RPMI7951 (cell line): ENCODE measurements at regions not wholly inside any gene's neighbourhood (a gene's known extent, or its start where the extent isn't known, plus 50 kb on each side); places are given as distances from the start of the nearest gene placed in this dataset.

Source experiments
- DNase-seq: peaks from one replicate; pipeline ENCODE4 v3.0.0-alpha.2; 2012; ENCODE audit warnings: low read depth

DNA sequence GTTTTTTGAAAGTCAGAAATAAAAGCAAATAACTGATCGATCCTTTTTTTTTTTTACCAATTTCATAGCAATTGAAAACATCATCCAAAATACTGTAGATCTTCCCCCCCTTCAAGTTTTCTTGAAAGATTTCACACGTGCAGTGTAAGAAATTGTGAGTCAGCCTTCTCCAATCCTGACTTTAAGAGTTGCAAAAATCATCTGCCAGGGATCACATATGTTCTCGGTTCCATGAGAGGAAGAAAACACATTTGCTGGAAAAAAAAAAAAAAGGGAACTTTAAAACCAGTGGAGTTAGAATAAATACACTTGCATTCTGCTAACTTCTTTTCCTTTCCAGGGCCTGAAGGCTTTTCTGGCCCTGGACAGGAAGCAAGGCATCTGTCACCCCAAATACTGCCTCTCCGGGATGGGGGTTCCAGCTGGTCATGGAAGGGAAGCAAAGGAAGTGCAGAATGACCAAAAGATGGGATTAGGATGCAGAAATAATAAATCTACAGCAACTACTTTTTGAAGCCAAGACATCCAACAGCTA, 198.4 kb upstream of the KIAA1217 start:
- DNase-seq, result no peak

DNA sequence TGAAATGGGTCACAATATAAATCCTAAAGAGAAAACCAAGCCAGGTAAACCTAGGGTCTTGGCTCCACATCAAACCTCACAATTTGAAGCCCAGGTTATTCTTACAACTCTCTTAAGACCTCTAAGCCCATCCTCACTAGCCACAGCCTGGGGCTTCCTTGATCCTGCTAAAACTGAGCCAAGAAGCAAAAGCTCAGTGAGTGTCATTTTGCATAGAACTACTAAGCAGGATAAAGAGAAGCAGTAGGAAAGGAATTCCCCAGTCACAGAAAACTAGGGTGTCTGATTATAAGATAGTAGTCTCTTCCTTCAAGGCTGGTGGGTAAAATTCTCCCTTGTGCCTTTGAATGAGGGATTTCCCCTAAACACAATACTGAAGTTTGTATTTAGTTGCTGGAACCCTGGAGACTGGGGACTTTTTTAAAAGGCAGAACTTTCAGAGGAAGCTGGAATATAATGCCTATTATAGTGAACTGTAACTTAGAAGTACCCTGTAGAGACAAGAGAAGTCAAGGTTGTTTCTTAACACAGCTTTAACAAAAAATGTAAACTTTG, 196.6 kb upstream of the KIAA1217 start:
- no peak for DNase-seq

DNA sequence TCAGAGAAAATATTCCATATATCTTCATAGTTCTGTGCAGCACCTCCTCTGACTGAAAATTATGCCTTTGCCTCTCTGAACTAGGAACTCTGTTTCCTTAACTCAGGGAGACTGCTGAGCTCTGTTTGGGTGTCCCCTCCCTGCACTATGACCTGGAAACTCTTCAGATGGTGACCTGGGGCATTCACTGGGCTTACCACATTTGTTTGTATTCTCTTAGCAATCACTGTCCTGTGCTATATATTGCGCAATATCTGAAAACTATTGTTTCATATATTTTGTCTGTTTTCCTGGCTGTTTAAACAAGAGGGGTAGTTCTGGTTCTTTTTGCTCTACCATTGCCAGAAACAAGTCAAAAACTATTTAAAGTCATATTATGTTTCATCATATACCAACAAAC, 181.8 kb upstream of the KIAA1217 start:
- DNase-seq, result no peak

DNA sequence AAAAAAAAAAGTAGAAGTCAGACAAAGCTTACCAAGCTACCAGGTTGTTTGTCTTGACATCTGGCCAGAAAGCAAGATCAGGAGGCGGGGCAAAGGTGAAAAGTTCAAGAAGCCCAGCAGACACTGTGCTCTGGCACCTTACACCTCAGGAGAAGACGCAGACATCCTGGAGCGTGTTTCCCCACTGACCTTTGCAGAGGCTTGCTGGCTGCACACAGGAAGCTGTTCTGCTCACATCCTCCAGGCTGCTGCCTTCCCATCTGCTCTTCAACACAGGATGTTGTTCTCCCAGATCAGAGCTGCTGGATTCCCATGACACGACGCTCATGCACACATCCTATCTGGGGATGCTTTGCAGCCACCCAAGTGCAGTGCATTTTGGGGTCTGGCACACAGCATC, 174.4 kb upstream of the KIAA1217 start:
- DNase-seq, result no peak

DNA sequence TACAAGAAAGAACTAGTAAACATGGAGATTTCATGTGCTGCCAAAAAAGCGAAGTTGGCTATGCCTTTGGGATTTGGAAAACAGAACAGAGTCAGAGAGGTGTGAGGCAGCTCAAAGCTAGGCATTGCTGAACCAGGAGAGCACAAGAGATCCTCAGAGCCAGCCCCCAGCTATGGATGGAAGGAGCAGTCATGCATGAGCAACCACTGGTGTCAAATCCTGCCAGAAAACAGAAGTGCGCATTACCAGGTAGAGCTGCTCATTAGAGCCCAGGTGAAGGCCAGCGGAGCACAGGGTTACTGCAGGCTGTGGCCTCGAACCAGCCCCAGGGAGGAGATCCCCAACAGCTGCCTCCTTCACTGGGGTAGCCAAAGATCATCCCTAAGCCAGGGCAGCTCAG, 173.2 kb upstream of the KIAA1217 start:
- DNase-seq, result no peak

DNA sequence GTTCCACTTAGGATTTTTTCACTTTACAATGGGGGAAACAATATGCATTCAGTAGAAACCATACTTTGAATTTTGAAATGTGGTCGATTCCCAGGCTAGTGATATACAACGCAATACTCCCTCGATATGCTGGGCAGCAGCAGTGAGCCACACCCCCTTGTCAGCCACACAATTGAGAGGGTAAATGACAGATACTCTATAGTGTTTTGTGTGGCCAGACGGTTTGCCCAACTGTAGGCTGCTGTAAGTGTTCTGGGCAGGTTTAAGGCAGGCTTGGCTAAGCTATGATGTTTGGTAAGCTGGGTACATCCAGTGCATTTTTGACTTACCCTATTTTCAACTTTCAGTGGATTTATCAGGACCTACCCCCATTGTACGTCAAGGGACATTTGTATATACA, 169.6 kb upstream of the KIAA1217 start:
- DNase-seq, result no peak

DNA sequence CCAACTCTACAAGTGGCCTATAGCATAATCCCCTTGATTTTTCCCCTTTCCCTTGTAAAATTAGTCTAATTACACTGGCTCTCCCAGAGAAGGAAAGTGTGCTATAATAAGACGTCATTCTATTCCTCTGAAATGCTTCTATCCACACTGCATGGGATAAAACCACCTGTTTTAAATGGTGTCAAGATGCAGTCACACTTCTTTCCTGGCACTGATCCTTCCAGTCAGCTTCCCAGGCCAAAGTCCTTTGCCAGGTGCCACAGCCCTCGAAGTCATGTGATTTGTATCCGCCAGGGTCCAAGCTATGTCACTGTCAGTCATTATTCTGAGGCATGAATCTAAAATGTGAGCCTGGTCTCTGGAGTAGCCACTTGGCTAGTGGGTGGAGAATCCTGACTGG, 169.0 kb upstream of the KIAA1217 start:
- DNase-seq, result no peak

DNA sequence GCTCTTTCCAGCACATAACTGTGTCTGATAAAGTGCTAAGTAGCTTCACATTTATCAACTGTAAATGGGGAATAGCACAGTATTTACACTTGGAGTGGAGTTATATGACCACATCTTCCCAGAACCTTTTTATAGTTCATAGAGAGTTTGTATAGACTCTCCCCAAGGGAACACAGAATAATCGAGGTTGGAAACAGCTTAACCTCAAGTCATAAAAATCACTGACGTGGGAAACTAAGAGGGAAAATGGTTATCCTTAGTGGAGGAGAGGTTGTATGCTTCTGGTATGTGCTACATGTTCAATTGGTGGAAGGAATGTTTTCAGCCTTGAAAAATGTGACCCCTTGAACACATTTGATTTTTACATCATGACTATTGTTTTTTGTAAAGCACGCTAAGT, 167.9 kb upstream of the KIAA1217 start:
- no peak for DNase-seq

DNA sequence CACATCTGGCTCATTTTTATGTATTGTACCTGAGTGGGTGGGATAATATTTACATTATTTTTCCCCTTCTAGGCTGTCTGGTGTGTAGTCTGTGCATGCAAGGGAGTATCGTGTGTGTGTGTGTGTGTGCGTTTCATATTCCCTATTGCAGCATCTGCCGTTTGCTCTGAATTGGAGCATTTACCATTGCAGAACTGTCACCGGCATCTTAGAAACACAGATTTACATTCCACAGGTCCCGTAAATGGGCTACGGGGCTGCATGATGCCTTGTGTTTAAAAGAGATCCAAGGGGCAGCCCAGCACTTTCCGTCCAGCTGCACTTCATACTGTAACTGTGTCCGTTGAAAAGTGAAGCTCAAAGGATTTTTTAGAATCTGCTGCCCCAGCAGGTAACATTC, 167.1 kb upstream of the KIAA1217 start:
- DNase-seq, result no peak

DNA sequence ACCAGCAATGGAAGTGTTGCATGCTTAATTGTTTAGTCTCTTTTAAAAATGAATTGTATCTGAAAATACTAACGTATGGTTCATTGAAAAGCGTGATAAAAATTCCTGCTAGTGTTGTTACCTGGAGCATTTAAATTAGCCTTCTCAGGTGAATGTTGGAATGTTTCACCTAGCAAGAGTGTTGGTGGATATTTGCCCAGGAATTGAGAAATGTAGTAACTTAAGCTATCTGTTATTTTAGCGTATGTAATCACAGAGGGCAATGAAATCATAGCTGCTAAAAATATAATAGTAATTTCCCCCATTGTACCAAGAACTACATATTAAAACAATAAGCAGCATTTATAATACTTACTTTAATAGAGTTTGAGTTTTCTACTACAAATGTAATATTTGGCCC, 166.1 kb upstream of the KIAA1217 start:
- no peak for DNase-seq

DNA sequence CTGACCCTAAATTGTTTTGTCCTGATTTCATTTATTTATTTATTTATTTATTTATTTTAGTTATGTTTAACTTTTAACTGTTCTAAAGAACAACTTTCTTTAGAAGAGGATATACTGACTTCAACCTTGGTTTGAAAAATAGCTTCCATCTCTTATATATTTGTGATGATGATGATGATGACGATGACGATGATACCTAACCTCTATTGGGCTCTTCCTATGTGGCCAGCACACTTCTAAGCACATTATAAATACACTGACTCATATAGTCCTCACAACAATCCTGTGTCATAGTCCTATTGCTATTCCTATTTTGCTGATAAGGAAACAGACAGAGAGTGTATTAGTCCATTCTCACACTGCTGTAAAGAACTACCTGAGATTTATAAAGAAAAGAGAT, 162.9 kb upstream of the KIAA1217 start:
- DNase-seq, result no peak

DNA sequence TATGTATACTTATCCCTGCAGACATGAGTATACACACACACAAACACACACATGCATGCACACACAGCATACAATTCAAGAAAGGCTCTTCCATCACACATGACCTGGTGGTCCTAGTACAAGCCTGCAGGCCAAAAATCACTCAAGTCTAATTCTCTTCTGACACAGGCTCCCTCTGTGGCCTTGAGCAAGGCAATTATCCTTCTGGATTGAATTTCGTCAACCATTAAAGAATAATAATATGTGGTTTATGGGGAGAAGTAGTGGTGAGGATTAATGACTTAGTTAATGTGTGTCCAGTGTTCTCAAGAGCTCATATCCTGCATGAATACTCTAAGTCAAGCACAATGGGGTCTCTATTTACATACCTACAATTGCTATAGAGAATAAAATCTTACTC, 161.8 kb upstream of the KIAA1217 start:
- no peak for DNase-seq

DNA sequence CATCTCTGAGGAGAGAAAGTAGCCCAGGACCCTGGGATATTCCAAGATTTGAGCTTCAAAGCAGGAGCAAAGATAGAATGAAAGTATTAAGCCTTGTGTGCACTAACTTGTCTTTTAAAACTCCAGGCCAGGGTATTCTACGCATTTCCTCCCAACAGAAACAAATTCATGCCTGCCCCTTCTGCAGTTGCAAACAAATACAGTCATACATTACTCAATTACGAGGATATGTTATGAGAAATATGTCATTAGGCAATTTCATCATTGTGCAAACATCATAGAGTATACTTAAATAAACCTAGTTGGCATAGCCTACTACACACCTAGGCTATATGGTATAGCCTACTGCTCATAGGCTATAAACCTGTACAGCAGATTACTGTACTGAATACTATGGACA, 154.5 kb upstream of the KIAA1217 start:
- DNase-seq, result no peak

DNA sequence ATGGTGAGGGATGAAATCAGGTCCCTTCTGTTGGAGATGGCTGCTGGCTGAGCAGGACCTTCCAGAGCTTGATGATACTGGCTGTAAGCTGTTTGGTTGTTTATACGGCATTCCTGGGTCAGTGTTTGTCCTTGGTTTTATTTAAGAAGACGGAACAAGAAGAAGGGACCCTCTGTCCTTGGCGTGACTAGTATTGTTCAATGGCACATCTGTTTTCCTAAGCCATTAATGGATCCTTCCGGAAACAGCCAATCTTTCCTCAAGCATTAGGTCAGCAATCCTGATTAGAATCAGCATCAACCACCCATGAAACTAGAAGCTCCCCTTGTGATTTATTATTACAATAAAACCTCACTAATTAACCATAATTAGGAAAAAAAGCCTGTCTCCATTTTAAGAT, 128.7 kb upstream of the KIAA1217 start:
- no peak for DNase-seq

DNA sequence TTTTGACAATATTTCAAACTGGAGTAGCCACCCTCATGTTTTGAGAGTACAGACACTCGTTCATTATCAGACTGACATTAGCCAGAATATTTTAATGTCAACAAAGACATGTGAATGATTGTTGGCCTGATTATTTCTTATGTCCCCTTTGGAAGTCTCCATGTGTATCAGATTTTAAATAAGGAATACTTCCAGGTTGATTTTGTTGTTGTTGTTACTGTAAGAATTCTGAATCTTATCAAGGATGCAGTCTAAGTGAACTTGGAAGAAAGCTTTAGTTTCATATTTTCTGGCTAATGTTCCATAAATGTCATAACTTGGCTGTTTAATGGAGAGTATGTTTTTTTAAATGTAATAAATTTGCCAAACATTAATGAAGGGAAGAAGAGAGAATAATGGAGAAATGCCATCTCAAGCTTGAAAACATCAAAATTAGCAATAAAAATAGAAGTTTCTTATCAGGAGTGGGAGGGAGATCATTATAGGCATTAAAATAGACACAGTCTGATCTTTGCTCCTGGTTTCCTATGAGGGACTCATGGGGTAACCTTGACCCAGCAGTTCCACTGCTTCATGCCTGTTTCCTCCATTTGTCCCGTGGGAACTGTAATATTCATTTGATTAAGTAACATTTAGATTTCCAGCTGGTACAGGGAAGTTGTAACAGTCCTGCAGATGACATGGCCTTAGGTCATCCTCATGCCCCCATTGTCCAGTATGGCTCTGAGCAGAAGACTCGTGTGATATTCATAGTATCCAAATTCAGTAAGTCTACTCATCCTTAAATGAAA, 122.4 kb upstream of the KIAA1217 start:
- no peak for DNase-seq

DNA sequence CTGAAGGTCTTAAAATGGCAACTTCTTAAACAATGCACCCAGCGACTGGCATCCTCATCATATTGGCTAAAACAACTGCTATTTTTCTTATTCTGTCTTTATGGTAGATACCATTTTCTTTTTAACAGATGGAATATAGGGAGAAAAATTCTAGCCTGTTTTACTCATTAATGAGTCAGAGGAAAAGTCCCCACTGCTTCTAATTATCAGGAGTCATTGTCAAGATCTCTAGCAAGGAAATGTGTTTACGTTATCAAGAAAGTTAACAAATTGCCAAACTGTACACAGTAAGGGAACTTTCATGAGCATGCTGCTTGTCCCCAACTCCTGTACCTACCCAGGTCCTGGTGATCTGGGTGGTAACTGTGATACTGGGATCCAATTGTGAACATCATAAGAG, 117.7 kb upstream of the KIAA1217 start:
- no peak for DNase-seq

DNA sequence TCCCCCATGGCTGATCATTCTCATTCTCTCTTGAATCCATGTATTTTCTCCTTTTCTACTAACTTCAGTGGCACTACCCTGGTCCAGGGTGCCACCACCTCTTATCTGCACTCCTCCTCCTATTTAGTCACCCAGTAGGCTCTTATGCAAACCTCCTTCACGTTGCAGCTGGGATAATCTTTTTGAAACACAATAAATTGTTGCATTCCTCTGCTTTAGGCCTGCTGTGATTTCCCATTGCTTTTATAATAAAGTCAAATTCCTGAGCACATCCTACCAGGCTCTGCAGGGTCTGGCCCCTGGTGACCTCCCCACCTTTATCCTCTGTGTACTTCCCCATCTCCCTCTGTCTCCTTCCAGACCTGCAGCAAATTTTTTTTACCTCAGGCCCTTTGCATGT, 112.7 kb upstream of the KIAA1217 start:
- DNase-seq, result no peak

DNA sequence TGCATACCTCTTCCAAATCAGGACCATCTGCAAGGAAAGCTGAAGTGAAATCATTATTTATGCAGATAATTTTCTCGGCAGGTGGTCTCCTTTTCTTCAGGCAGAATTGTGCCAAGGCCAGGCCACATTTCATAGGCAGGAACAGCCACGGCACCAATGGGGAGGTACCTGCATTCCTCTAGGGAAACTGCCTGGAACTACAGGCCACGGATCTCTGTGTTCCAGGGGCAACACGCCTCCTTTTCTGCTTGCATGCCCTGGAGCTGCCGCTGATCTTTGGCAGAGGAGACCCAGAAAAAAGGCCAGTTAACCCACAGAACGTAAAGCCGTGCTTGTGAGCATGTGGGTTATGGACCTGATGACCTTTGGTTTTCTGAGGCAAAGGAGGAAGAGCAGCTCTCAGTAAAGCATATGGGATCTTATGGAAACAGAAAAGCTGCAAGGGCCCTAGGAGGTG, 111.2 kb upstream of the KIAA1217 start:
- no peak for DNase-seq

DNA sequence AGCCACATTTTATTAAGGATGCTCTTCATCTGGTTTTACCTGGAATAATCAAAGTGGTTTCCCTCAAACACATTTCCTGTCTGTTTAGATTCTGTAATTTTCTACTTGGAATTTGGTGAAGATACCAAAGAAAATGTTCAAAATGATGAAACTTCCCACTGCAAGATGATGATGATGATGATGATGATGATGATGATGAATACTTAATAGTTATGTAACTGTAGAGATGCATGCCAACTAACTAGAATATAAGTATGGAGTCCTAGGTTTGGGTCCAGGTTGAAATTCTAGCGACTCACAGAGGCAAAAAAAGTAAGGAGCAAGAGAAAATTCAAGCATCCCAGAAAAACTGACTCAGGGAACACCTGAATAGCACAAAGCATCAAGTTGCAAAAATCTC, 104.0 kb upstream of the KIAA1217 start:
- DNase-seq, result no peak

DNA sequence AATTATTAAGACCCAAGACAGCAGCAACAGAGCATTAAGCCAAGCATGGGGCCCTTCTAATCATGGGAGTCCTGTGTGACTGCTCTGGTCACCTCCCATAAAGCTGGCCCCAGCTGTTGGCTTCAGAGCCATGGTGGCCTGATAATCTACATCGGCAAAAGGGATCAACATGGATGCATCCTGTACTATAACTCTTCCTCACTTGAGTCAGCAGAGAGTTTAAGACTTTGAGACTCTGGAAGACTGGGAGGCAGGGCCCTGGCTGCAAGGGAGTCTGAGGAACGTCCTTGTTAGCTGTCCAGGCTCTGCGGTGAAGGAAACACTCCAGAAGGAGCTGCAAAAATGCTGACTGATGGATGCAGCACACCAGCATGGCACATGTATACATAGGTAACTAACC, 95.0 kb upstream of the KIAA1217 start:
- DNase-seq, result no peak

DNA sequence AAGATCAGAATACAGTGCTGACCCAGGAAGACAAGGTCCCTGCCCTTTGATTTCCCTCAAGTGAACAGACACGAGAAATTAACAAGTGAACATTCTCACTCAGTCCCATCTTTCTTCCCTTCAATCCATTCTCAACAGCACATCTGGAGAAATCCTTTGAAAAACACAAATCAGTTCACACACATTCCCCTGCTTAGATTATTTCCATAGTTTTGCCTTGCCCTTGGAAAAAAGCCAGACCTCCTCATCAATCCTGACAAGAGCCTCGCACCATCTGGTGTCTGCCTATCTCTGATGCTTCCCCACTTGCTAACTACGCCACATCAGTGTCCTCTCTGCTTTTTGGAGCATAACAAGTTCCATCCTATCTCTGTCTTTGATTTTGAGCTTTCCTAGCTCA, 94.4 kb upstream of the KIAA1217 start:
- no peak for DNase-seq

DNA sequence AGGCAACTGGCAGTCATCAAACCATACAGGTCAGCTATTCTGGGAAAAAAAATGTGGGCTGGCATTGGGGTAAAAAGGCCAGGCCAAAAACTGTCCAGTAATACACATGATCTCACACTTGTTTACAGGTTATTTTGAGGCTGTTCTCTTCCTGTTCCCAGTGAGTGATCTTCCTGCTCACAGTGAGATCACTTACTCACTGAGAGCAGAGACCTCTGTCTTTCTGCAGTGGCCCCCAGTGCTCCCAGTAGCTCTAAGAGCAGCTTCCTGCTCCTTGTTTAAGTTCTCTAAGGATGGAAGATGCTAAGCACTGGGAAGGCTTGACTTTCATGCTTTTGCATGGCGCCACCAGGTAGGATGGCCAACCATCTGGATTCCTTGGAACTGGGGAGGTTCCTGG, 93.5 kb upstream of the KIAA1217 start:
- DNase-seq, result no peak

DNA sequence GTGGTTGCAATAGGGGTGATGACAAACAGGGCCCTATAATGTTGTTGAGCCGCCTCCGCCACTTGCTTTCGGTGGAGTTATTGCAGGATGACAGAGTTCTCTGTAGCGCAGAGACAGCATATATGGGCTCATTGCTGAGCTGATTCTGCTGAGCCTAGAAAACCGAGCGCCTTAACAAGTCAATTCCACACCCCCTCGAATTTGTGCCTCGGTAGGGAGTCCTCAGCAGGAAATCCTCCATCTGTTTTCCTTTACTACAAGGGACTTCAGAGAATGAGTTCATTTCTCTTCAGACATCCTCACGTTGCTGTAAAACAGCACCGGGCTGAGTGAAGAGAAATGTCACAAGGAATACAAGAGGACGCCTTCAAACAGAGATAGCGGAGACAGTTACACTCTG, 90.7 kb upstream of the KIAA1217 start:
- DNase-seq, result no peak

DNA sequence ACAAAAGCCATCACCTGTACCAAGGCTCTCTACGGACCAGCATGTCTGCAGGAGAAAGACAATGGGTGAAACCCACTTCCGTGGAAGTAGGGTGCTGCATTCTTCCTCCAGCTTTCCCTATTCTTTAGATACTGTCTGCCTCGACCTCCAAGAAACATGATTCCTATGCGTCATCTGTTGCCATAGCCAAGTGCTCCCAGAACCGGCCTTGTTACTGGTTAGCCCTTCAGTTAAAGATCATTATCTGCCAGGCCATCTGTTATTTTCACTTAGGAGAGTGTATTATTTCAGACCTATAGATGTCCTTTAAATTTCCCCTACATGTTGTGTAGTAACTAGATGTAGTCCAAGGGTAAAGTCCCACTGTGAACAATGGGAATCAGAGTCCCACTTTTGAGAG, 89.0 kb upstream of the KIAA1217 start:
- no peak for DNase-seq
